Tibial nerve (tissue), 4 donors: ENCODE measurements at regions not wholly inside any gene's neighbourhood (a gene's known extent, or its start where the extent isn't known, plus 50 kb on each side); places are given as distances from the start of the nearest gene placed in this dataset.
"Not testable (repeated sequence)": the region's sequence is repeated elsewhere in the genome, so short reads cannot be mapped to it uniquely, and the experiment has no call there.

Source experiments
- DNase-seq, 2 donors: peaks; one replicate each; pipeline ENCODE4 v3.0.0-alpha.2; 2019; ENCODE audit warnings: low spot score in 2 of 2
- H3K27ac ChIP-seq, 4 donors: fragments of 200-600 bp; sonication (generic) in 3 of 4; one replicate each; pipeline ENCODE4 v1.5.1; 2017 to 2019; ENCODE audit warnings: mild to moderate bottlenecking in 1 of 4
- H3K27me3 ChIP-seq, 2 donors: fragments of 200-600 bp; sonication (generic) in 1 of 2; one replicate each; pipeline versions ENCODE4 v1.5.1 to v1.6.0; 2017 to 2019
- H3K36me3 ChIP-seq, 3 donors: fragments of 200-600 bp; sonication (generic); one replicate each; pipeline ENCODE4 v1.5.1; 2018 to 2019
- H3K4me1 ChIP-seq, 4 donors: fragments of 200-600 bp; sonication (generic) in 3 of 4; one replicate each; pipeline ENCODE4 v1.5.1; 2017 to 2019
- H3K4me3 ChIP-seq, 4 donors: fragments of 200-600 bp; sonication (generic) in 3 of 4; one replicate each; pipeline ENCODE4 v1.5.1; 2017 to 2019; ENCODE audit warnings: mild to moderate bottlenecking in 1 of 4, moderate library complexity in 1 of 4
- H3K9me3 ChIP-seq, 4 donors: fragments of 200-600 bp; sonication (generic) in 3 of 4; one replicate each; pipeline ENCODE4 v1.5.1; 2017 to 2019
- CTCF ChIP-seq, 5 experiments: fragments of 200-600 bp in 3 of 5; fragments of 450-650 bp in 2 of 5; sonication (generic) in 3 of 5; IDR thresholded peaks; one replicate each; pipeline ENCODE4 v1.5.1; 2016 to 2019; ENCODE audit warnings: antibody characterized with exemption in 5 of 5, mild to moderate bottlenecking in 3 of 5, moderate library complexity in 2 of 5
- EP300 ChIP-seq, 2 donors: sonication (generic); formaldehyde crosslinking; IDR thresholded peaks; one replicate each; pipeline ENCODE4 v1.6.1; 2017; ENCODE audit warnings: antibody characterized with exemption in 2 of 2, mild to moderate bottlenecking in 1 of 2
- POLR2A ChIP-seq, 2 donors: fragments of 450-650 bp; IDR thresholded peaks; one replicate each; pipeline ENCODE4 v1.6.1; 2017; ENCODE audit warnings: antibody characterized with exemption in 2 of 2, mild to moderate bottlenecking in 2 of 2, moderate library complexity in 2 of 2
- WGBS, 2 donors: methylation state at CpG; one replicate each; pipeline ENCODE4 v1.1.5; 2018; 5-methylcytosine and 5-hydroxymethylcytosine counted together

DNA sequence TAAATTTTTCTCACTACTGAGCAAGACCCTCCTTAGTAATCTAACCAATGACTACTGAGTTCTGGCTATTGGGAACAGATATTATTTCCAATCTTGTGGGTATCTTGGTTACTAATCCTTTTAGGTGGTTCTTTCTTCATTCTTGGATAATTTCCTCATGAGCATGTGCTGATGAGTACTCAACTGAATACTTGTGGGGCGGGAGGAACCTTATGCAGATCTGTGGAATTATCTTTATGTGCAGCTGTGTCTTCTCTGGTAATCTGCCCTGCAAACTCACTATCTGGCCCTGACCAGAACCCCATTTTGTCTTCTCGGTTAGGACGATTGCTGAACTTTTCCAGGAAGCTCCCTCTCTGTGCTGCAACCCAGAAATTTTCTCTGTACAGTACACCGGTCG, 89.7 kb upstream of the TRPC4 start:
- Histone ChIP-seq H3K27ac (no peak overlapping the region), H3K36me3 (no peaks in the 10 kb centered on the region), H3K4me3 (no peak overlapping the region), H3K27me3 (no peaks in the 10 kb centered on the region), H3K9me3 (no peaks in the 10 kb centered on the region), H3K4me1 (no peaks in the 10 kb centered on the region)
- no peak for DNase-seq
- TF ChIP-seq CTCF (IDR thresholded peaks at IDR 0.05) (no peak), POLR2A (IDR thresholded peaks at IDR 0.05) (no peak), EP300 (IDR thresholded peaks at IDR 0.05) (no peak)
- WGBS, 2 donors, result 87 to 94% methylated on average over 5 of the region's 5 CpGs

- no peaks in the 10 kb centered on the region for H3K36me3 ChIP-seq
- no peak for DNase-seq
- 82 to 93% methylated on average over 1 of the region's 1 CpG for WGBS, 2 donors
- H3K27ac ChIP-seq, result no peak overlapping the region
- no peaks in the 10 kb centered on the region for H3K27me3 ChIP-seq
- H3K4me1 ChIP-seq, result no peaks in the 10 kb centered on the region
- H3K9me3 ChIP-seq, result peaks cover 0 to 5% (median 0%) of the 10 kb centered on the region in 4 donors
- TF ChIP-seq POLR2A (IDR thresholded peaks at IDR 0.05) (no peak), CTCF (IDR thresholded peaks at IDR 0.05) (no peak), EP300 (IDR thresholded peaks at IDR 0.05) (no peak)
- no peak overlapping the region for H3K4me3 ChIP-seq
These were observed 87.0 kb upstream of the TRPC4 start for GRCh38 chr13:37956536-37956935.

DNA sequence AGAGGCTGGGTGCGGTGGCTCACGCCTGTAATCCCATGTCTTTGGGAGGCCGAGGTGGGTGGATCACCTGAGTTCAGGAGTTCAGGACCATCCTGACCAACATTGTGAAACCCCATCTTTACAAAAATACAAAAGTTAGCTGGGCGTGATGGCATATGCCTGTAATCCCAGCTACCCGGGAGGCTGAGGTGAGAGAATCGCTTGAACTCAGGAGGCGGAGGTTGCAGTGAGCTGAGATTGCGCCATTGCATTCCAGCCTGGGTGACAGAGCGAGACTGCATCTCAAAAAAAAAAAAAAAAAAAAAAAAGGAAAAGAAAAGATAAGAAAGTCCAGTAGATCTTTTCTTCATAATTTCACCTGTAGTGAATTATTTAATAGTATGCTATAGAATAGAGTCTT, 85.0 kb upstream of the TRPC4 start:
- H3K9me3 ChIP-seq, H3K4me3 ChIP-seq, H3K36me3 ChIP-seq, H3K27ac ChIP-seq, H3K4me1 ChIP-seq, H3K27me3 ChIP-seq, DNase-seq: not testable (repeated sequence)
- WGBS, 2 donors, result 90 to 94% methylated on average over 9 of the region's 9 CpGs

DNA sequence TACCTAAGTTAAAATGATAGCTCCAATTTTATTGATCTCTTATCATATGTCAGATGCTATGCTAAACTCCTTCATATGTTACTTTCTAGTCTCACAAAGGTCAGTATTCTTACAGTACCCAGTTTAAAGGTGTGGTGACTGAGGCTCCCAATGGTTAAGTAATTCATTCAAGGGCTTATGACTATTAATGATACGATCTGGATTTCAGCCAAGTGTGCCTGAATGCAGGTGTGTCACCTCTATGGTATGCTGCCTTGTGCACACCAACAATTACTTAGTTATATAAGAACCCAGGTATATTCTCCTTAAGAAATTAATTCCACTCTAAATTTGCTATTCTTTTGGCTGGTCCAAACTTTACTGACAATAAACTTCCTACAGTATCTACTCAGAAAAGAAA, 84.6 kb upstream of the TRPC4 start:
- Histone ChIP-seq H3K4me3 (no peak overlapping the region), H3K27ac (no peak overlapping the region), H3K9me3 (peaks cover 0 to 5% (median 0%) of the 10 kb centered on the region in 4 donors), H3K36me3 (no peaks in the 10 kb centered on the region), H3K4me1 (no peaks in the 10 kb centered on the region), H3K27me3 (no peaks in the 10 kb centered on the region)
- TF ChIP-seq EP300 (IDR thresholded peaks at IDR 0.05) (no peak), CTCF (IDR thresholded peaks at IDR 0.05) (no peak), POLR2A (IDR thresholded peaks at IDR 0.05) (no peak)
- whole genome bisulfite sequencing, 2 donors, result 64 to 65% methylated on average over 1 of the region's 1 CpG
- DNase-seq, result no peak

DNA sequence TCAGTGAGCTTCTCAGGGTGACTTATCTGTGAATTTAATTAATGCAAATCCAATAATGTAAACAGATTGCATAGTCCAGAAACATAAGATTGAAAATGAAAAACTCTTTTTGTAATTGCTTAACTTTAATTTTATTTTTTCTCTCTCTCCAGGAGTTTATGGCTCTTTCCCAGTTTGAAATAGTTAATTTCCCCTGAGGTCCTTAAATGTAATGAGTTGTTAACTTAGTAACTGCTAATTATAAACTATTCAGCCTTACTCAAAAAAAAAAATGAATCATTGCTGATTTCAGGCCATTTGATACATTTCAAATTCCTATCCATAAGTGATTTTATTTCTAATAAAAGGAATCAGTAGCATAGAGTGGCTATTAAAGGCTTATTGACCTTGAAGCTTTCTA, 84.1 kb upstream of the TRPC4 start:
- no peaks in the 10 kb centered on the region for H3K4me1 ChIP-seq
- DNase-seq, result no peak

More for the DNA sequence above, 84.1 kb upstream of the TRPC4 start:
- peaks cover 0 to 5% (median 0%) of the 10 kb centered on the region in 4 donors for H3K9me3 ChIP-seq
- H3K4me3 ChIP-seq, result no peak overlapping the region
- H3K36me3 ChIP-seq, result no peaks in the 10 kb centered on the region
- H3K27ac ChIP-seq, result no peak overlapping the region
- TF ChIP-seq EP300 (IDR thresholded peaks at IDR 0.05) (no peak), CTCF (IDR thresholded peaks at IDR 0.05) (no peak), POLR2A (IDR thresholded peaks at IDR 0.05) (no peak)
- no peaks in the 10 kb centered on the region for H3K27me3 ChIP-seq
